Kidney (tissue), 13 donors: ENCODE measurements at regions not wholly inside any gene's neighbourhood (a gene's known extent, or its start where the extent isn't known, plus 50 kb on each side); places are given as distances from the start of the nearest gene placed in this dataset.

Experiments used
- DNase-seq, 5 donors: peaks; one replicate each; pipeline ENCODE4 v3.0.0-alpha.2; 2013 to 2020
- FAIRE-seq: peaks from 2 replicates; lab custom pipeline; 2012; peaks lifted over from hg19 to GRCh38; lab: Jason Lieb, UNC
- H3K27ac ChIP-seq, 2 donors: one replicate each; pipeline ENCODE4 v1.7.0; 2013; ENCODE audit warnings: low read depth in 2 of 2, low read length in 2 of 2, inconsistent platforms in 1 of 2
- H3K27me3 ChIP-seq: one replicate; pipeline ENCODE4 v1.7.1; 2013; ENCODE audit warnings: low read length, inconsistent platforms; ENCODE audit not compliant: control insufficient read depth, insufficient read depth
- H3K36me3 ChIP-seq, 3 donors: one replicate each; pipeline versions ENCODE4 v1.7.0 to v1.7.1; 2013; ENCODE audit warnings: low read length in 3 of 3, control low read depth in 1 of 3, inconsistent platforms in 1 of 3; ENCODE audit not compliant: insufficient read depth in 3 of 3, control insufficient read depth in 2 of 3
- H3K4me1 ChIP-seq, 3 donors: one replicate each; pipeline versions ENCODE4 v1.7.0 to v1.7.1; 2013; ENCODE audit warnings: low read length in 3 of 3, inconsistent platforms in 1 of 3, low read depth in 1 of 3; ENCODE audit not compliant: control insufficient read depth in 2 of 3, insufficient read depth in 2 of 3
- H3K4me3 ChIP-seq, 3 donors: one replicate each; pipeline versions ENCODE4 v1.7.0 to v1.8.1; 2013; ENCODE audit warnings: low read length in 3 of 3, control low read depth in 1 of 3, inconsistent platforms in 1 of 3
- H3K9ac ChIP-seq, 3 donors: one replicate each; pipeline versions ENCODE4 v1.7.0 to v1.7.1; 2013; ENCODE audit warnings: low read length in 3 of 3, control low read depth in 1 of 3, inconsistent platforms in 1 of 3
- H3K9me3 ChIP-seq, 3 donors: one replicate each; pipeline versions ENCODE4 v1.7.0 to v1.7.1; 2013; ENCODE audit warnings: low read length in 3 of 3, control low read depth in 1 of 3, inconsistent platforms in 1 of 3; ENCODE audit not compliant: control insufficient read depth in 2 of 3, insufficient read depth in 1 of 3
- CTCF ChIP-seq: IDR thresholded peaks from 3 replicates; pipeline ENCODE4 v1.5.1; 2012; ENCODE audit warnings: mild to moderate bottlenecking, moderate library complexity, borderline replicate concordance; ENCODE audit not compliant: insufficient read depth; ENCODE audit errors: extremely low read depth
- intact Hi-C: fragments of 100-400 bp; cut with DNase I; formaldehyde crosslinking; loops from one replicate; pipeline ENCODE4 v1.11.1; 2022
- donor health status: control.
- donor health status: control.
- donor health status: control.
- donor health status: control.
- donor health status: control.
- donor health status: DM: yes; HTN: yes; CAD: no.
- donor health status: Normal renal cell carcinoma (clear cell type).

GRCh38 chr5:38753776-38754175 is 92.0 kb upstream of the OSMR start:
- Histone ChIP-seq H3K4me3 (no peak overlapping the region), H3K4me1 (no peaks in the 10 kb centered on the region), H3K27ac (no peak overlapping the region), H3K9me3 (no peaks in the 10 kb centered on the region), H3K36me3 (no peaks in the 10 kb centered on the region), H3K27me3 (no peaks in the 10 kb centered on the region), H3K9ac (no peak overlapping the region)
- FAIRE-seq: no peak
- no peak for TF ChIP-seq CTCF
- DNase-seq: no peak
- intact Hi-C loops: no loop called here

GRCh38 chr5:38755181-38755580 is 90.6 kb upstream of the OSMR start:
- no peak overlapping the region for H3K4me3 ChIP-seq
- no peak for FAIRE-seq

DNA sequence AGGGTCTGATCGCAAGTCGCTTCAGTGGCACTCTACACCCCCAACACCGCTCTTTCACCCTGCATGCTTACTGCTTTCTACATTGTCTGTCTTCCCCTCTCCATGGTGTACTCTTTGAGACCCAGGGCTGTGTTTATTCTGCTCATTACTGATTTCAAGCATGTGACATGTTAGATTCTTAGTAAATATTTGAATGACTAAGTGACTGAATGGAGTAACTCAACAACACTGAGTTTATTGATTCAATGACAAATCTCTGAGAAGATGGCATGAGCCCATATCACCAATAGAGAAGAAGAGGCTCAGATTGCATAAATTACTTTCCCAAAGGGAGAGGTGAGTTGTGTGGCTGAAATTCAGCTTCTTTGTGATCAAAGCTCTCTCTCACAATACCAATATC is 89.7 kb upstream of the OSMR start:
- DNase-seq: no peak
- no peak overlapping the region for H3K4me3 ChIP-seq
- H3K4me1 ChIP-seq: no peaks in the 10 kb centered on the region
- no peak for TF ChIP-seq CTCF
- no peaks in the 10 kb centered on the region for H3K9me3 ChIP-seq
- H3K27ac ChIP-seq: no peak overlapping the region
- no peaks in the 10 kb centered on the region for H3K36me3 ChIP-seq
- no peaks in the 10 kb centered on the region for H3K27me3 ChIP-seq
- FAIRE-seq: no peak
- no peak overlapping the region for H3K9ac ChIP-seq
- intact Hi-C loops: no loop called here

More at GRCh38 chr5:38755181-38755580, 90.6 kb upstream of the OSMR start:
- no peak for DNase-seq
- no peaks in the 10 kb centered on the region for H3K4me1 ChIP-seq
- H3K36me3 ChIP-seq: no peaks in the 10 kb centered on the region
- no peak overlapping the region for H3K27ac ChIP-seq
- intact Hi-C loops: no loop called here
- H3K9ac ChIP-seq: no peak overlapping the region
- H3K27me3 ChIP-seq: no peaks in the 10 kb centered on the region
- H3K9me3 ChIP-seq: no peaks in the 10 kb centered on the region
- no peak for TF ChIP-seq CTCF
